Tibial nerve (tissue), 4 donors: ENCODE measurements at regions not wholly inside any gene's neighbourhood (a gene's known extent, or its start where the extent isn't known, plus 50 kb on each side); places are given as distances from the start of the nearest gene placed in this dataset.
"Not testable (repeated sequence)": the region's sequence is repeated elsewhere in the genome, so short reads cannot be mapped to it uniquely, and the experiment has no call there.

Source experiments
- DNase-seq, 2 donors: peaks; one replicate each; pipeline ENCODE4 v3.0.0-alpha.2; 2019; ENCODE audit warnings: low spot score in 2 of 2
- H3K27ac ChIP-seq, 4 donors: fragments of 200-600 bp; sonication (generic) in 3 of 4; one replicate each; pipeline ENCODE4 v1.5.1; 2017 to 2019; ENCODE audit warnings: mild to moderate bottlenecking in 1 of 4
- H3K27me3 ChIP-seq, 2 donors: fragments of 200-600 bp; sonication (generic) in 1 of 2; one replicate each; pipeline versions ENCODE4 v1.5.1 to v1.6.0; 2017 to 2019
- H3K36me3 ChIP-seq, 3 donors: fragments of 200-600 bp; sonication (generic); one replicate each; pipeline ENCODE4 v1.5.1; 2018 to 2019
- H3K4me1 ChIP-seq, 4 donors: fragments of 200-600 bp; sonication (generic) in 3 of 4; one replicate each; pipeline ENCODE4 v1.5.1; 2017 to 2019
- H3K4me3 ChIP-seq, 4 donors: fragments of 200-600 bp; sonication (generic) in 3 of 4; one replicate each; pipeline ENCODE4 v1.5.1; 2017 to 2019; ENCODE audit warnings: mild to moderate bottlenecking in 1 of 4, moderate library complexity in 1 of 4
- H3K9me3 ChIP-seq, 4 donors: fragments of 200-600 bp; sonication (generic) in 3 of 4; one replicate each; pipeline ENCODE4 v1.5.1; 2017 to 2019
- CTCF ChIP-seq, 5 experiments: fragments of 200-600 bp in 3 of 5; fragments of 450-650 bp in 2 of 5; sonication (generic) in 3 of 5; IDR thresholded peaks; one replicate each; pipeline ENCODE4 v1.5.1; 2016 to 2019; ENCODE audit warnings: antibody characterized with exemption in 5 of 5, mild to moderate bottlenecking in 3 of 5, moderate library complexity in 2 of 5
- EP300 ChIP-seq, 2 donors: sonication (generic); formaldehyde crosslinking; IDR thresholded peaks; one replicate each; pipeline ENCODE4 v1.6.1; 2017; ENCODE audit warnings: antibody characterized with exemption in 2 of 2, mild to moderate bottlenecking in 1 of 2
- POLR2A ChIP-seq, 2 donors: fragments of 450-650 bp; IDR thresholded peaks; one replicate each; pipeline ENCODE4 v1.6.1; 2017; ENCODE audit warnings: antibody characterized with exemption in 2 of 2, mild to moderate bottlenecking in 2 of 2, moderate library complexity in 2 of 2
- WGBS, 2 donors: methylation state at CpG; one replicate each; pipeline ENCODE4 v1.1.5; 2018; 5-methylcytosine and 5-hydroxymethylcytosine counted together

GRCh38 chr2:150122871-150123613, 364.4 kb downstream of the RND3 start:
- Histone ChIP-seq H3K36me3 (no peaks in the 10 kb centered on the region), H3K4me1 (peaks cover 0 to 5% (median 0%) of the 10 kb centered on the region in 4 donors), H3K27me3 (no peaks in the 10 kb centered on the region), H3K4me3 (no peak overlapping the region), H3K27ac (no peak overlapping the region), H3K9me3 (no peaks in the 10 kb centered on the region)
- TF ChIP-seq POLR2A (IDR thresholded peaks at IDR 0.05) (no peak), CTCF (IDR thresholded peaks at IDR 0.05) (no peak), EP300 (IDR thresholded peaks at IDR 0.05) (no peak)
- no peak for DNase-seq
- WGBS, 2 donors, result 51 to 74% methylated on average over 2 of the region's 2 CpGs

GRCh38 chr2:150122156-150122555, 365.3 kb downstream of the RND3 start:
- Histone ChIP-seq H3K4me3 (no peak overlapping the region), H3K27me3 (no peaks in the 10 kb centered on the region), H3K27ac (no peak overlapping the region), H3K36me3 (no peaks in the 10 kb centered on the region), H3K9me3 (no peaks in the 10 kb centered on the region), H3K4me1 (peaks cover 0 to 5% (median 0%) of the 10 kb centered on the region in 4 donors)
- no peak for TF ChIP-seq EP300 (IDR thresholded peaks at IDR 0.05)
- TF ChIP-seq POLR2A (IDR thresholded peaks at IDR 0.05), result no peak
- TF ChIP-seq CTCF (IDR thresholded peaks at IDR 0.05), result no peak
- WGBS, 2 donors, result 90 to 91% methylated on average over 3 of the region's 3 CpGs
- no peak for DNase-seq

GRCh38 chr2:150120326-150120955, 367.0 kb downstream of the RND3 start:
- Histone ChIP-seq H3K9me3 (no peaks in the 10 kb centered on the region), H3K27ac (no peak overlapping the region), H3K4me1 (peaks cover 0 to under 1% (median 0%) of the 10 kb centered on the region in 4 donors), H3K27me3 (no peaks in the 10 kb centered on the region), H3K36me3 (no peaks in the 10 kb centered on the region), H3K4me3 (peak overlapping the region in 1 of 4 donors; percentile 4)
- 57 to 58% methylated on average over 11 of the region's 11 CpGs for WGBS, 2 donors
- TF ChIP-seq EP300 (IDR thresholded peaks at IDR 0.05) (no peak), CTCF (IDR thresholded peaks at IDR 0.05) (no peak), POLR2A (IDR thresholded peaks at IDR 0.05) (no peak)
- DNase-seq, result no peak

GRCh38 chr2:150119819-150120218, 367.6 kb downstream of the RND3 start:
- DNase-seq, result no peak
- Histone ChIP-seq H3K4me3 (no peak overlapping the region), H3K9me3 (no peaks in the 10 kb centered on the region), H3K36me3 (no peaks in the 10 kb centered on the region), H3K27me3 (no peaks in the 10 kb centered on the region), H3K27ac (no peak overlapping the region), H3K4me1 (no peaks in the 10 kb centered on the region)
- WGBS, 2 donors, result 69% methylated on average over 3 of the region's 3 CpGs
- TF ChIP-seq POLR2A (IDR thresholded peaks at IDR 0.05), result no peak

GRCh38 chr2:150114089-150114488, 373.4 kb downstream of the RND3 start:
- H3K36me3 ChIP-seq, H3K9me3 ChIP-seq, H3K27me3 ChIP-seq, H3K4me1 ChIP-seq, H3K4me3 ChIP-seq, DNase-seq, H3K27ac ChIP-seq: not testable (repeated sequence)
- 81% methylated on average over 8 of the region's 8 CpGs for WGBS, 2 donors

GRCh38 chr2:150110548-150110947, 376.9 kb downstream of the RND3 start:
- DNase-seq, result no peak
- peaks cover 0 to under 1% (median 0%) of the 10 kb centered on the region in 4 donors for H3K9me3 ChIP-seq
- 70 to 86% methylated on average over 2 of the region's 2 CpGs for WGBS, 2 donors
- no peak overlapping the region for H3K27ac ChIP-seq
- no peaks in the 10 kb centered on the region for H3K4me1 ChIP-seq
- no peak overlapping the region for H3K4me3 ChIP-seq
- H3K36me3 ChIP-seq, result no peaks in the 10 kb centered on the region
- TF ChIP-seq POLR2A (IDR thresholded peaks at IDR 0.05), result no peak
- no peaks in the 10 kb centered on the region for H3K27me3 ChIP-seq
